Suppressor macrophage (primary cell): ENCODE measurements at regions not wholly inside any gene's neighbourhood (a gene's known extent, or its start where the extent isn't known, plus 50 kb on each side); places are given as distances from the start of the nearest gene placed in this dataset.

Experiments
- DNase-seq, 4 experiments: peaks; one replicate each; pipeline ENCODE4 v3.0.0-alpha.2; 2020 to 2022

DNA sequence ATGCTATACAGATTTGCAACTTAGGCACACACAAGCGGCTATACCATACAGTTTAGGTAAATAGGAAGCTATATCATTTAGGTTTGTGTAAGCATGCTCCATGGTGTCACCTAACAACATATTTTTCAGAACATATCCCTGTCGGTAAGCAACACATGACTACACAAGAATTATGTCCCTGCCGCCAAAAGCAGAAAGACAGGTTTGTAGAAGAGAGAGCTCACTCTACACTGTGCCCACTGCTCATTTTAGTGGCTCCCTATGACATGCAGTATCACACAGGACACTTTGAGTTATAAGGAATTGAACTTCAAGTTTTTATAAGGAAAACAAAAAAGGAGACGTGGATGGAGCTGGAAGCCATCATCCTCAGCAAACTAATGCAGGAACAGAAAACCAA is 132.5 kb upstream of the KAZN start:
- DNase-seq: no peak

DNA sequence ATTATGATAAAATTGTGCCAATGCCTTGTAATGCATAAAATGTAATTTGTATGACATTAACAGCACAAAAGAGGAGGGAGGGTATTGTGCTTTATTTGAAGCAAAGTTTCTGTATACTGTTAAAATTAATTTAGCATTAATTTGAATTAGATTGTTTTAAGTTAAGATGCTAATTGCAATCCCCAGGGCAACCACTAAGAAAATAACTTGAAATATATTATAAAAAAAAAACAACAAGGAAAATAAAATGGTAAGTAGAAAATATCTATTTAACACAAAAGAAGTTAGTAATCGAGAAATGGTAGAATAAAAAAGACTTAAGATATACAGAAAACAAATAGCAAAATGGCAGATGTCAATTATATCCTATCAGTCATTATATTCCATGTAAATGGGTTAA is 131.4 kb upstream of the KAZN start:
- no peak for DNase-seq

- DNase-seq: no peak
These were observed 129.7 kb upstream of the KAZN start for GRCh38 chr1:14468751-14469150.

- DNase-seq: no peak
These were observed 127.7 kb upstream of the KAZN start for GRCh38 chr1:14470802-14471201.

DNA sequence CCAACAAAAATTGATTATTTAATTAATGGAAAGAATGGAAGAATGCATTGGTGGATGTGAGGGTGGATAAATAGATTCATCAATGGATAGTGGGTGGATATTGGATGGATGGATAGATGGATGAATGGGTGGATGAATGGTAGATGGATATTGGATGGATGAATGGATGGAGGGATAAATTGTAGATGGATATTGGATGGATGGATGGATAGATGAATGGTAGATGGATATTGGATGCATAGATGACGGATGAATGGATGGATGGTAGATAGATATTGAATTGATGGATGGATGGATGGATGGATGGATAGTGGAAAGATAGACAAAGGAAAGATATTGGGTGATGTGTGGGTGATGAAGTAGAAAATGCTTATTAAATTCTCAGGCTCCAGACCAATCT is 123.6 kb upstream of the KAZN start:
- no peak for DNase-seq

GRCh38 chr1:14476170-14476955 is 122.1 kb upstream of the KAZN start:
- DNase-seq: no peak

- DNase-seq: no peak
These were observed 120.4 kb upstream of the KAZN start for GRCh38 chr1:14478120-14478519.

GRCh38 chr1:14479865-14480264 is 118.6 kb upstream of the KAZN start:
- DNase-seq: no peak

- DNase-seq: no peak
These were observed 115.6 kb upstream of the KAZN start for GRCh38 chr1:14482784-14483450.

GRCh38 chr1:14485285-14485684 is 113.2 kb upstream of the KAZN start:
- DNase-seq: no peak

DNA sequence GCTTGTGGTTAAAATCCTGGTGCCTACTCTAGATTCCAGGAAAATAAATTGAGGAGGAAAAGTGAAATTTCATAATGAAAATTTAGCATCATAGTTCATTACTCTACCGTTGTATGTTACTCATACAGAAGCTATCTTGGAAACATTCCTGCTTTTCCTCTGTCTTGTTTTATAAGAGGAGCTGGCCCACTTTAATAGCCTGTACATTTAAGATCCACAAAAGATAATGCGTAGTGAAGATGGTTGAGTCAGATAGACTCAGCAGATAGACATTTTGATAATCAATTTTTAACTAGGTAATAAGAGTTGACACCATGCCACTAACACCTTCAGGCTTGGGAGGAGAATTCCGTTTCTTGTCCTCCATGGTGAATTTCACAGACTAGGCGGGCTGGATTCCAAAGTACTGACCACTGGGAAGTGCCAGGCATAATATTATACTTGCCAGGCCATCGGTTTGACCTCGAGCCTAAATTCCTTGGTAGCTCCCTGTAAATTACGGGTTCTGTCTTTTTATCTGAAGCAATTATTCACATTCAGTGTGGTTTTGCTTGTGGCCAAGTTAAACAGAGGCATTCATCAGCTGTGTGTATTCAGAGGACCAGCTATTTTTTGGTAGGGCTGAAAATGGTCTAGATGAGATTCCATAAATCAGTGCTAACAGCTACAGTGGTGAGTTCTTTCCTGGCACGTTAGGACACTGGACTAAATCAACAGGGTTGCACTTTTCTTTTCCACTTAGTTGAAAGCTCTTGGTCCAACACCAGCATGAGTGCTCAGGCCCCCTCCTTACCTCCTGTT is 111.9 kb upstream of the KAZN start:
- no peak for DNase-seq

DNA sequence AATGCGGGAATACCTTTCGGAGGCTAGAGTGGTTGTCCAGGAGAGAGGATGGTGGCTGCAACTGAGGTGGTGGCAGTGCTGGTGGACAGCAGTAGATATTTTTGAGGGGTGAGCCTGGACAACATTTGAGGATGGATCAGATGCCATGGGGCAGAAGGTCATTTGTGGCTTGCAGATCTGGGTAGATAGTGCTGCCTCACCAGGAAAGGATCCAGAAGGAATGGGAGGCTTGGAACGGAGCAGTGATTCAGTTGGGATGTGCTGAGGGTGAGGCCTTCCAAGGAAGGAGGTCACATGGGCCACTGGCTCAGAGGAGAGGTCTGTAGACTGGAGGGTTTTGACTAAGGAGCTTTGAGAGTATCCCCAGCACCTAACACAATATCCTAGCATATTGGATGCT is 110.8 kb upstream of the KAZN start:
- no peak for DNase-seq

DNA sequence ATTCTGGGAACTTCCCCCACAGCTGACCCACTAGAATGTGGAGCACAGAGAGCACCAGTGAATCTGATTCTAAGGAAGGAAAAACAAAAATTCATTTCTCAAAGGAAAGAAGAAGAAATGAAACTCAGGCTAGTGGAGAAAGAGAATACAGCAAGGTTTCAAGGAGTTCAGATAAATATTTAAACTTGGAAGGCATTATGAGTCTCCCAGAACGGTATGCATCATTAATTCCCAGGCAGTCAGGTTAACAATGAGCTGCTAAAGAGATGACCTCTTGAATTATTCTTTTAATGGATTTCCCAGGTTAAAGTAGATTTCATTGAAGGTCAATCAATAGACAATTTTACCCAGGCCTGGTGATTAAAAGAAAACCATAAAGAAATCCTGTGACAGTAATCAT is 103.6 kb upstream of the KAZN start:
- no peak for DNase-seq

DNA sequence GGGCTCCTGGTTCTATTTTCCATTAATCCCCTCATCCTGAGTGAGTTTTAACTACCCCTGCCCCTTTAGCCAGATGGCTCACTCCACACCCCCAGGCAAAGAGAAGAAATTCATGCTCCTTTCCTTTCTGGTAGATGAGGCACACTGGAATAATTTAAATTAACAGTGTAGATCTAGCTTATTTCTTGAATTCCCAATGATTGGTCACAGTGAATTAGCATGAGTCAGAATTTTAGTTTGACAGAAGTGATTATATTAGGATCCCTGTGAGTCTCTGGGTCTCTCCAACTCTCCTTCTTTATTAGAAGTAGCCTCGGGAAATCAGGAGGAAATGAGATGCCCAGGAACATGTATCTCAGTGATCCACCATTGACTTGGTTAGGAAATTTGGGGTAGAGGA is 103.1 kb upstream of the KAZN start:
- DNase-seq: no peak

DNA sequence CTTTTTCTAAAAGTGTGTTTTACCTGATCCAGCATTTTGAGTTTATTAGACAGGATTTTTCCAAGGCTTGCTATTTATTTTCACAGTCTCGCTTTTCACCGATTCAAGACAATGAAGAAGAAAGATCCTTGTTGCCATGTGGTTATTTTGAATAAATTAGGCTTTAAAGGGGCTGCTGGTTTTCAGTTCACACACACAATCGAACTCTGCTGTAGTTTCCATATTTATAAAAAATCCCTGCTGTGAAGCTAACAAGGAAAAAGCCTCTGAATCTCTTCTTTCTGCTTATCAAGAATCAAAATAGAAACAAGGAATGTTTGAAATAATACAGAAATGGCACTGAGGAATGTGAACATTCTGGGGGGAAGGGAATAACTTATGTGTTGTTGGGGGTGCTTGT is 102.5 kb upstream of the KAZN start:
- DNase-seq: no peak

GRCh38 chr1:14498839-14499238 is 99.6 kb upstream of the KAZN start:
- no peak for DNase-seq

- DNase-seq: no peak
These were observed 99.0 kb upstream of the KAZN start for GRCh38 chr1:14499312-14500040.

GRCh38 chr1:14500041-14500440 is 98.4 kb upstream of the KAZN start:
- no peak for DNase-seq

DNA sequence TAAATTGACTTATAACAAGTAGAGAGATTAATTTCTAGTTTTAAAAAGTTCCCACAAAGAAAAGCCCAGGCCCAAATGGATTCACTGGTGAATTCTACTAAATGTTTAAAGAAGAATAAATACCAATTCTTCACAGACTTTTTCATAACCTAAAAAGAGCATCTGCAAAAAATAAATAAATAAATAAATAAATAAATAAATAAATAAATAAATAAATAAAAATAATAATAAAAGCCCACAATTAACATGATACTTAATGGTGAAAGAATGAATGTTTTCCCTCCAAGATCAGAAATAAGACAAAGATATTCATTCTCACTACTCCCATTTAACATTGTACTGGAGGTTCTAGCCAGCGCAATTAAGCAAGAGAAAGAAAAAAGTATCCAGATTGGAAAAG is 97.6 kb upstream of the KAZN start:
- no peak for DNase-seq

- no peak for DNase-seq
These were observed 94.0 kb upstream of the KAZN start for GRCh38 chr1:14504517-14504916.

GRCh38 chr1:14506471-14507255 is 91.8 kb upstream of the KAZN start:
- no peak for DNase-seq

- no peak for DNase-seq
These were observed 91.2 kb upstream of the KAZN start for GRCh38 chr1:14507262-14507661.
